ENCODE measurements at regions not wholly inside any gene's neighbourhood (a gene's known extent, or its start where the extent isn't known, plus 50 kb on each side); places are given as distances from the start of the nearest gene placed in this dataset.

DNA sequence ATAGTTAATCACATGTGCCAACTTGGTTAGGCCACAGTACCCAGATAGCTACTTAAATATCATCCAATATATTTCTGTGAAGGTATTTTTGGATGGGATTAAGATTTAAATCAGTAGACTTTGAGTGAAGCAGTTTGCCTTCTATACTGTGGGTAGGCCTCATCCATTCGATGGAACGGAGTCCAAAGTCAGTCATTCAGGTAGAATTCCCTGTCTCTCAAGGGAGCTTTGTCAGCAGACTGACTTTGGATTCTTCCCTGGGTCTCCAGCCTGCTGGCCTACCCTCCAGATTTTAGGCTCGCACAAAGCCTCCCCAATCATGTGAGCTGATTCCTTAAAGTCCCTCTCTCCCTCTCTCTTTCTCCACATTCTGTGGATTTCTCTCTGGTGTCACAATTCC is 145.1 kb upstream of the MAGI3 start:
- Histone ChIP-seq H3K27me3 (ENCODE audit: control insufficient read depth, insufficient read depth, low read length) (peaks cover 7% of the 10 kb centered on the region), H3K9ac (ENCODE audit: insufficient read depth, low read length) (no peak overlapping the region), H2AFZ (ENCODE audit: low read length) (no peak overlapping the region), H3K9me3 (ENCODE audit: control insufficient read depth, insufficient read depth, low read depth, low read length) (no peaks in the 10 kb centered on the region), H3K4me3 (replicated peaks in 1 of 4; ENCODE audit: control extremely low read depth in 1 of 4, insufficient read depth in 1 of 4, low read depth in 3 of 4, low read length in 4 of 4) (no peak overlapping the region), H3K4me1 (ENCODE audit: control insufficient read depth, extremely low read depth, insufficient read depth, low read length) (no peaks in the 10 kb centered on the region), H3K27ac (ENCODE audit: insufficient read depth, low read length) (no peak overlapping the region), H4K20me1 (ENCODE audit: control insufficient read depth, extremely low read depth, insufficient read depth, low read length) (no peaks in the 10 kb centered on the region), H3K36me3 (ENCODE audit: control insufficient read depth, insufficient read depth, low read length) (no peaks in the 10 kb centered on the region), H3K79me2 (ENCODE audit: control insufficient read depth, insufficient read depth, low read length) (no peaks in the 10 kb centered on the region), H3K4me2 (ENCODE audit: extremely low read depth, insufficient read depth, low read length) (no peak overlapping the region)
- TF ChIP-seq, protein P1, sequence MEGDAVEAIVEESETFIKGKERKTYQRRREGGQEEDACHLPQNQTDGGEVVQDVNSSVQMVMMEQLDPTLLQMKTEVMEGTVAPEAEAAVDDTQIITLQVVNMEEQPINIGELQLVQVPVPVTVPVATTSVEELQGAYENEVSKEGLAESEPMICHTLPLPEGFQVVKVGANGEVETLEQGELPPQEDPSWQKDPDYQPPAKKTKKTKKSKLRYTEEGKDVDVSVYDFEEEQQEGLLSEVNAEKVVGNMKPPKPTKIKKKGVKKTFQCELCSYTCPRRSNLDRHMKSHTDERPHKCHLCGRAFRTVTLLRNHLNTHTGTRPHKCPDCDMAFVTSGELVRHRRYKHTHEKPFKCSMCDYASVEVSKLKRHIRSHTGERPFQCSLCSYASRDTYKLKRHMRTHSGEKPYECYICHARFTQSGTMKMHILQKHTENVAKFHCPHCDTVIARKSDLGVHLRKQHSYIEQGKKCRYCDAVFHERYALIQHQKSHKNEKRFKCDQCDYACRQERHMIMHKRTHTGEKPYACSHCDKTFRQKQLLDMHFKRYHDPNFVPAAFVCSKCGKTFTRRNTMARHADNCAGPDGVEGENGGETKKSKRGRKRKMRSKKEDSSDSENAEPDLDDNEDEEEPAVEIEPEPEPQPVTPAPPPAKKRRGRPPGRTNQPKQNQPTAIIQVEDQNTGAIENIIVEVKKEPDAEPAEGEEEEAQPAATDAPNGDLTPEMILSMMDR (conservative IDR thresholded peaks at IDR 0.05 in 1 of 2, IDR thresholded peaks at IDR 0.05 in 1 of 2; ENCODE audit: low read depth in 1 of 2, low read length in 2 of 2) = no peak
- TF ChIP-seq EZH2 (IDR thresholded peaks at IDR 0.05; ENCODE audit: low read length, missing control alignments) = no peak
- no peak for DNase-seq (ENCODE audit: low read depth in 2 of 2)

DNA sequence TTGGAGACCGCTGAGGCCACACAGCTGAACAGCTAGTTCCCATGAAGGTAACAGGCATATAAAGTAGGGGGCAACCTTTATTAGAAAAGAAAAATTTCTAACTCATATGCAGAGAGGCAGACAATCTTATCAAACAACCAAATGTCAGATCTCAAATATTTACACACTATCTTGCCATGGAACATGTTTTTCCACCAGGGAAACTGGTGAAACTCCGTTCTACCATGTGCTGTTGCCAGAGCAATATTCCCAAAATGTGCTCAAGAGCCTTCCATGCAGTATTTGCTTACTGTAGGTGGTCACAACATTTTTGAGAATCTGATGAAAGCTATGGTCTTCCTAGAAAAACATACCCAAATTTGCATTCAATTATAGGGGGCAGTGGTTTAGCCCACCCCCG is 143.4 kb upstream of the MAGI3 start:
- Histone ChIP-seq H3K4me1 (ENCODE audit: control insufficient read depth, extremely low read depth, insufficient read depth, low read length) (no peaks in the 10 kb centered on the region), H3K4me2 (ENCODE audit: extremely low read depth, insufficient read depth, low read length) (no peak overlapping the region), H3K9me3 (ENCODE audit: control insufficient read depth, insufficient read depth, low read depth, low read length) (no peaks in the 10 kb centered on the region), H3K36me3 (ENCODE audit: control insufficient read depth, insufficient read depth, low read length) (no peaks in the 10 kb centered on the region), H3K9ac (ENCODE audit: insufficient read depth, low read length) (no peak overlapping the region), H2AFZ (ENCODE audit: low read length) (no peak overlapping the region), H4K20me1 (ENCODE audit: control insufficient read depth, extremely low read depth, insufficient read depth, low read length) (no peaks in the 10 kb centered on the region), H3K27me3 (ENCODE audit: control insufficient read depth, insufficient read depth, low read length) (peaks cover 7% of the 10 kb centered on the region), H3K27ac (ENCODE audit: insufficient read depth, low read length) (no peak overlapping the region), H3K4me3 (replicated peaks in 1 of 4; ENCODE audit: control extremely low read depth in 1 of 4, insufficient read depth in 1 of 4, low read depth in 3 of 4, low read length in 4 of 4) (no peak overlapping the region), H3K79me2 (ENCODE audit: control insufficient read depth, insufficient read depth, low read length) (no peaks in the 10 kb centered on the region)
- DNase-seq (ENCODE audit: low read depth in 2 of 2) = no peak
- TF ChIP-seq, protein P1 (conservative IDR thresholded peaks at IDR 0.05 in 1 of 2, IDR thresholded peaks at IDR 0.05 in 1 of 2; ENCODE audit: low read depth in 1 of 2, low read length in 2 of 2) = no peak
- TF ChIP-seq EZH2 (IDR thresholded peaks at IDR 0.05; ENCODE audit: low read length, missing control alignments) = no peak

DNA sequence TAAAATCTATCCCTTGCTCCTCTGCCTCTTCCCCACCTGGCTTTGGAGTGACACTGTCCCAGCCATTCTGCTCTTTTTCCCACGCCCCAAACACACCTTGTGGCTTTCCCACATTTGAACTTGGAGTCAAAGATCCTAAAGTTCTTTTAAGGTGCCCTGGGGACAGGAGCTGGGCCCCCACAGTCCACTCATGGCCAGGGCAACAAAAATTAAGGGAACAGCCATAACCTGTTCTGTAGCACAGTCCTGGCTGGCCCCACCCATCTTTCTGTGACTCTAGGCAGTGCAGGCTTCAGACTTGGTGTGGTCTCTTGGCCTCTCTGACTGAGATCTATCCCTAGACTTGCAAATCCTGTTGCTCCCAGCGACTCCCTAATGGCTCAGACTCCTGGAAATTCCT is 143.0 kb upstream of the MAGI3 start:
- Histone ChIP-seq H3K4me2 (ENCODE audit: extremely low read depth, insufficient read depth, low read length) (no peak overlapping the region), H3K4me1 (ENCODE audit: control insufficient read depth, extremely low read depth, insufficient read depth, low read length) (no peaks in the 10 kb centered on the region), H3K36me3 (ENCODE audit: control insufficient read depth, insufficient read depth, low read length) (no peaks in the 10 kb centered on the region), H3K9ac (ENCODE audit: insufficient read depth, low read length) (no peak overlapping the region), H3K4me3 (replicated peaks in 1 of 4; ENCODE audit: control extremely low read depth in 1 of 4, insufficient read depth in 1 of 4, low read depth in 3 of 4, low read length in 4 of 4) (no peak overlapping the region), H2AFZ (ENCODE audit: low read length) (no peak overlapping the region), H3K27ac (ENCODE audit: insufficient read depth, low read length) (no peak overlapping the region), H3K27me3 (ENCODE audit: control insufficient read depth, insufficient read depth, low read length) (peaks cover 7% of the 10 kb centered on the region), H4K20me1 (ENCODE audit: control insufficient read depth, extremely low read depth, insufficient read depth, low read length) (no peaks in the 10 kb centered on the region), H3K9me3 (ENCODE audit: control insufficient read depth, insufficient read depth, low read depth, low read length) (no peaks in the 10 kb centered on the region), H3K79me2 (ENCODE audit: control insufficient read depth, insufficient read depth, low read length) (no peaks in the 10 kb centered on the region)
- no peak for TF ChIP-seq EZH2 (IDR thresholded peaks at IDR 0.05; ENCODE audit: low read length, missing control alignments)
- TF ChIP-seq, protein P1 (conservative IDR thresholded peaks at IDR 0.05 in 1 of 2, IDR thresholded peaks at IDR 0.05 in 1 of 2; ENCODE audit: low read depth in 1 of 2, low read length in 2 of 2) = no peak
- DNase-seq (ENCODE audit: low read depth in 2 of 2) = no peak
